H1 (cell line): ENCODE measurements at regions not wholly inside any gene's neighbourhood (a gene's known extent, or its start where the extent isn't known, plus 50 kb on each side); places are given as distances from the start of the nearest gene placed in this dataset.

Experiments used
- CTCF ChIA-PET: fragments of 300-600 bp; sonication (Branson Sonifier 250); formaldehyde crosslinking; loops from one replicate; lab custom pipeline; 2021; ENCODE audit not compliant: partially characterized antibody; lab: Charles Lee
- POLR2A ChIA-PET: fragments of 300-600 bp; sonication (Branson Sonifier 250); formaldehyde crosslinking; loops from one replicate; lab custom pipeline; 2021; ENCODE audit warnings: inconsistent platforms; ENCODE audit not compliant: partially characterized antibody; lab: Charles Lee
- DNase-seq, 2 experiments: peaks; one replicate each; pipeline versions ENCODE4 v3.0.0 to v3.0.0-alpha.2; 2010 to 2022; ENCODE audit warnings: low spot score in 2 of 2, low read depth in 1 of 2, mixed read lengths in 1 of 2
- FAIRE-seq: peaks from 2 replicates; lab custom pipeline; 2011; peaks lifted over from hg19 to GRCh38; lab: Jason Lieb, UNC
- H2AFZ ChIP-seq: 2 replicates; pipeline ENCODE4 v1.8.1; 2012; ENCODE audit warnings: low read length, inconsistent platforms
- H2AK5ac ChIP-seq: 2 replicates; pipeline ENCODE4 v1.6.1; 2013; ENCODE audit warnings: low read depth, low read length
- H2BK120ac ChIP-seq: replicated peaks from 2 replicates; pipeline ENCODE3; 2013; ENCODE audit warnings: low read depth, low read length, inconsistent platforms
- H2BK12ac ChIP-seq: 2 replicates; pipeline ENCODE4 v1.6.1; 2013; ENCODE audit warnings: low read depth, low read length
- H2BK15ac ChIP-seq: 2 replicates; pipeline ENCODE4 v1.6.1; 2013; ENCODE audit warnings: low read length
- H2BK20ac ChIP-seq: 2 replicates; pipeline ENCODE4 v1.6.1; 2013; ENCODE audit warnings: low read length
- H2BK5ac ChIP-seq: 2 replicates; pipeline ENCODE4 v1.6.1; 2013; ENCODE audit warnings: low read depth, low read length
- H3K14ac ChIP-seq: 2 replicates; pipeline ENCODE4 v1.6.1; 2013; ENCODE audit warnings: inconsistent platforms; ENCODE audit not compliant: insufficient read length
- H3K18ac ChIP-seq: 2 replicates; pipeline ENCODE4 v1.6.1; 2013; ENCODE audit warnings: low read length; ENCODE audit errors: extremely low read depth
- H3K23ac ChIP-seq: 2 replicates; pipeline ENCODE4 v1.6.1; 2013; ENCODE audit warnings: inconsistent platforms; ENCODE audit not compliant: insufficient read length
- H3K23me2 ChIP-seq: 2 replicates; pipeline ENCODE4 v1.6.1; 2013; ENCODE audit warnings: low read depth, low read length
- H3K27ac ChIP-seq: 2 replicates; pipeline ENCODE4 v1.6.1; 2011; ENCODE audit warnings: low read depth, low read length, inconsistent platforms
- H3K27me3 ChIP-seq, 4 experiments: replicated peaks in 1 of 4; 1 replicate in 1 of 4; 2 replicates in 3 of 4; pipeline versions ENCODE4 v1.6.1 to v1.8.1; 2011 to 2013; ENCODE audit warnings: low read length in 3 of 4, mild to moderate bottlenecking in 3 of 4, inconsistent platforms in 2 of 4, mixed read lengths in 2 of 4, moderate library complexity in 1 of 4; ENCODE audit not compliant: control insufficient read depth in 3 of 4, insufficient read depth in 3 of 4; ENCODE audit errors: extremely low read depth in 1 of 4
- H3K36me3 ChIP-seq, 4 experiments: 2 replicates each; pipeline versions ENCODE4 v1.6.1 to v1.8.1; 2011 to 2013; ENCODE audit warnings: mild to moderate bottlenecking in 4 of 4, low read length in 3 of 4, moderate library complexity in 2 of 4, control low read depth in 1 of 4, inconsistent platforms in 1 of 4; ENCODE audit not compliant: insufficient read depth in 4 of 4, control insufficient read depth in 2 of 4
- H3K4ac ChIP-seq: replicated peaks from 2 replicates; pipeline ENCODE3; 2013; ENCODE audit warnings: low read length, low read depth, mixed read lengths, inconsistent platforms; ENCODE audit not compliant: insufficient read length
- H3K4me1 ChIP-seq, 4 experiments: replicated peaks in 1 of 4; 1 replicate in 1 of 4; 2 replicates in 3 of 4; pipeline versions ENCODE4 v1.6.1 to v1.8.1; 2011 to 2013; ENCODE audit warnings: low read length in 3 of 4, inconsistent platforms in 2 of 4, mixed read lengths in 1 of 4; ENCODE audit not compliant: insufficient read depth in 4 of 4, control insufficient read depth in 3 of 4
- H3K4me2 ChIP-seq, 2 experiments: 2 replicates each; pipeline versions ENCODE4 v1.6.1 to v1.8.1; 2011 to 2013; ENCODE audit warnings: low read depth in 2 of 2, low read length in 2 of 2, control low read depth in 1 of 2, inconsistent platforms in 1 of 2, mild to moderate bottlenecking in 1 of 2; ENCODE audit not compliant: insufficient read depth in 1 of 2
- H3K4me3 ChIP-seq, 4 experiments: fragments of 200-600, 300-600 bp in 1 of 4; sonication (generic), shearing (Covaris generic), sonication (Bioruptor Twin) in 1 of 4; 2 replicates each; pipeline versions ENCODE4 v1.5.1 to v1.8.1; 2011 to 2016; ENCODE audit warnings: low read length in 4 of 4, low read depth in 3 of 4, control low read depth in 2 of 4, inconsistent platforms in 2 of 4, mild to moderate bottlenecking in 2 of 4, mixed read lengths in 1 of 4, moderate library complexity in 1 of 4; ENCODE audit not compliant: insufficient read depth in 2 of 4; ENCODE audit errors: extremely low read depth in 1 of 4
- H3K56ac ChIP-seq: replicated peaks from 2 replicates; pipeline ENCODE3; 2013; ENCODE audit warnings: low read depth, mild to moderate bottlenecking, mixed read lengths, low read length, inconsistent platforms; ENCODE audit not compliant: insufficient read length
- H3K79me1 ChIP-seq: 2 replicates; pipeline ENCODE4 v1.6.1; 2013; ENCODE audit warnings: low read depth, low read length, control low read depth
- H3K79me2 ChIP-seq, 2 experiments: 2 replicates each; pipeline versions ENCODE4 v1.6.1 to v1.8.1; 2012 to 2013; ENCODE audit warnings: low read length in 2 of 2, mild to moderate bottlenecking in 2 of 2, inconsistent platforms in 1 of 2; ENCODE audit not compliant: insufficient read depth in 2 of 2, control insufficient read depth in 1 of 2
- H3K9ac ChIP-seq, 4 experiments: replicated peaks in 1 of 4; 1 replicate in 1 of 4; 2 replicates in 3 of 4; pipeline versions ENCODE4 v1.6.1 to v1.8.1; 2011 to 2013; ENCODE audit warnings: low read depth in 3 of 4, low read length in 3 of 4, control low read depth in 2 of 4, mild to moderate bottlenecking in 2 of 4, moderate library complexity in 2 of 4, inconsistent platforms in 1 of 4; ENCODE audit errors: extremely low read depth in 1 of 4
- H3K9me3 ChIP-seq, 2 experiments: 2 replicates each; pipeline versions ENCODE4 v1.6.1 to v1.8.1; 2012 to 2013; ENCODE audit warnings: mild to moderate bottlenecking in 2 of 2, moderate library complexity in 2 of 2, control low read depth in 1 of 2, inconsistent platforms in 1 of 2, low read depth in 1 of 2, low read length in 1 of 2, mixed read lengths in 1 of 2; ENCODE audit not compliant: insufficient read depth in 2 of 2
- H4K20me1 ChIP-seq, 2 experiments: replicated peaks in 1 of 2; 2 replicates each; pipeline versions ENCODE3 to v1.8.1; 2011 to 2013; ENCODE audit warnings: inconsistent platforms in 2 of 2, low read length in 2 of 2, mild to moderate bottlenecking in 1 of 2; ENCODE audit not compliant: insufficient read depth in 2 of 2, control insufficient read depth in 1 of 2
- H4K5ac ChIP-seq: 2 replicates; pipeline ENCODE4 v1.6.1; 2013; ENCODE audit warnings: low read length, low read depth, mixed read lengths, inconsistent platforms; ENCODE audit not compliant: insufficient read length
- H4K8ac ChIP-seq: 2 replicates; pipeline ENCODE4 v1.8.0; 2013; ENCODE audit warnings: mild to moderate bottlenecking, moderate library complexity, low read length, inconsistent platforms; ENCODE audit not compliant: insufficient read depth; ENCODE audit errors: extremely low read depth
- H4K91ac ChIP-seq: replicated peaks from 2 replicates; pipeline ENCODE3; 2013; ENCODE audit warnings: low read length, mixed read lengths, inconsistent platforms; ENCODE audit not compliant: insufficient read length
- ATF2 ChIP-seq: IDR thresholded peaks from 2 replicates; pipeline ENCODE4 v1.6.1; 2012; ENCODE audit warnings: low read length, inconsistent platforms
- BACH1 ChIP-seq: IDR thresholded peaks from 2 replicates; pipeline ENCODE4 v1.6.1; 2012; ENCODE audit warnings: low read length, improper control_type of control experiment
- HDAC6 ChIP-seq: IDR thresholded peaks from one replicate; pipeline ENCODE4 v1.7.1; 2012; ENCODE audit warnings: low read depth, mild to moderate bottlenecking, inconsistent platforms, low read length, moderate library complexity
- JUN ChIP-seq: IDR thresholded peaks from 2 replicates; pipeline ENCODE4 v1.6.1; 2011; ENCODE audit warnings: low read depth, mild to moderate bottlenecking, improper control_type of control experiment, low read length
- SP1 ChIP-seq: IDR thresholded peaks from 2 replicates; pipeline ENCODE4 v1.6.1; 2011; ENCODE audit warnings: low read depth, low read length
- SP2 ChIP-seq: IDR thresholded peaks from 2 replicates; pipeline ENCODE4 v1.6.1; 2012; ENCODE audit warnings: mild to moderate bottlenecking, low read length, inconsistent platforms
- TAF7 ChIP-seq: optimal IDR thresholded peaks from 2 replicates; pipeline ENCODE3; 2011; ENCODE audit warnings: low read depth, mild to moderate bottlenecking, inconsistent platforms, low read length, moderate library complexity, borderline replicate concordance
- WGBS, 2 experiments: shearing (Covaris generic) in 1 of 2; methylation state at CpG; one replicate each; pipeline versions ENCODE4 v1.1.6 to v1.1.7; 2013 to 2015; ENCODE audit warnings: low lambda C conversion rate in 2 of 2, mixed read lengths in 2 of 2, inconsistent platforms in 1 of 2, low coverage in 1 of 2, missing lambda C conversion rate in 1 of 2; ENCODE audit not compliant: insufficient replicate concordance in 2 of 2, insufficient coverage in 1 of 2, insufficient read length in 1 of 2; ENCODE audit errors: extremely low coverage in 1 of 2, missing lambda C conversion rate in 1 of 2; 5-methylcytosine and 5-hydroxymethylcytosine counted together

GRCh38 chr2:75337619-75338018 lies 138.3 kb upstream of the TACR1 start:
- H2BK15ac ChIP-seq: no peak overlapping the region
- H2AFZ ChIP-seq: no peak overlapping the region
- H3K79me1 ChIP-seq: no peaks in the 10 kb centered on the region
- H4K20me1 ChIP-seq: no peaks in the 10 kb centered on the region
- H3K4me1 ChIP-seq: no peaks in the 10 kb centered on the region; a peak in 1 of 7 replicates
- H3K36me3 ChIP-seq: no peaks in the 10 kb centered on the region
- no peak overlapping the region for H3K4me2 ChIP-seq
- no peak overlapping the region for H2BK5ac ChIP-seq
- WGBS, 2 experiments: 86% methylated on average over 3 of the region's 3 CpGs; no CpG with 5 or more reads in 1 of the 2 experiments
- no peak overlapping the region for H4K91ac ChIP-seq
- no peak overlapping the region for H2AK5ac ChIP-seq
- no peak overlapping the region for H2BK120ac ChIP-seq
- no peak overlapping the region for H3K14ac ChIP-seq
- H3K23ac ChIP-seq: no peak overlapping the region
- no peak overlapping the region for H3K56ac ChIP-seq
- CTCF ChIA-PET: no interaction called here
- no peaks in the 10 kb centered on the region for H3K9me3 ChIP-seq
- POLR2A ChIA-PET: no interaction called here
- no peaks in the 10 kb centered on the region for H3K23me2 ChIP-seq
- no peak overlapping the region for H3K4ac ChIP-seq
- no peak overlapping the region for H3K18ac ChIP-seq
- no peak overlapping the region for H3K4me3 ChIP-seq
- no peak overlapping the region for H2BK20ac ChIP-seq
- FAIRE-seq: no peak
- H3K27me3 ChIP-seq: no peaks in the 10 kb centered on the region
- H3K9ac ChIP-seq: no peak overlapping the region
- no peak for DNase-seq
- H3K27ac ChIP-seq: no peak overlapping the region
- H2BK12ac ChIP-seq: no peak overlapping the region
- H4K5ac ChIP-seq: no peak overlapping the region
- H3K79me2 ChIP-seq: no peaks in the 10 kb centered on the region
- no peak overlapping the region for H4K8ac ChIP-seq
- no peak for TF ChIP-seq TAF7
- TF ChIP-seq SP2: no peak
- no peak for TF ChIP-seq JUN
- TF ChIP-seq HDAC6: no peak
- no peak for TF ChIP-seq ATF2
- no peak for TF ChIP-seq SP1
- no peak for TF ChIP-seq BACH1
